GM12873 (cell line): ENCODE measurements at regions not wholly inside any gene's neighbourhood (a gene's known extent, or its start where the extent isn't known, plus 50 kb on each side); places are given as distances from the start of the nearest gene placed in this dataset.

ENCODE experiments used
- CTCF ChIP-seq: IDR thresholded peaks from 2 replicates; pipeline ENCODE4 v1.5.1; 2012; ENCODE audit warnings: low read depth, mild to moderate bottlenecking, moderate library complexity, low read length, control low read depth; ENCODE audit not compliant: insufficient read depth; ENCODE audit errors: missing control alignments

GRCh38 chr22:47797342-47797945 lies 1035.0 kb downstream of the TBC1D22A start:
- TF ChIP-seq CTCF, result no peak

- TF ChIP-seq CTCF, result no peak
These were observed 1033.9 kb downstream of the TBC1D22A start for GRCh38 chr22:47796128-47796908.

- TF ChIP-seq CTCF, result no peak
These were observed 1033.2 kb downstream of the TBC1D22A start for GRCh38 chr22:47795477-47796127.

GRCh38 chr22:47794851-47795250 lies 1032.4 kb downstream of the TBC1D22A start:
- no peak for TF ChIP-seq CTCF

GRCh38 chr22:47793304-47794101 lies 1031.1 kb downstream of the TBC1D22A start:
- no peak for TF ChIP-seq CTCF

- no peak for TF ChIP-seq CTCF
These were observed 1026.7 kb downstream of the TBC1D22A start for GRCh38 chr22:47789171-47789570.
